BLaER1 (cell line): ENCODE measurements at regions not wholly inside any gene's neighbourhood (a gene's known extent, or its start where the extent isn't known, plus 50 kb on each side); places are given as distances from the start of the nearest gene placed in this dataset.

ENCODE experiments used
- H3K27ac ChIP-seq: shearing (Covaris generic); formaldehyde crosslinking; 2 replicates; pipeline ENCODE4 v1.8.1; 2022
- H3K27me3 ChIP-seq: shearing (Covaris generic); formaldehyde crosslinking; 2 replicates; pipeline ENCODE4 v1.8.1; 2022
- H3K36me3 ChIP-seq: shearing (Covaris generic); formaldehyde crosslinking; 2 replicates; pipeline ENCODE4 v1.8.1; 2022
- H3K4me1 ChIP-seq: shearing (Covaris generic); formaldehyde crosslinking; 2 replicates; pipeline ENCODE4 v1.8.1; 2022
- H3K4me2 ChIP-seq: shearing (Covaris generic); formaldehyde crosslinking; 2 replicates; pipeline ENCODE4 v1.8.1; 2022
- H3K4me3 ChIP-seq: shearing (Covaris generic); formaldehyde crosslinking; 2 replicates; pipeline ENCODE4 v1.8.1; 2022
- H3K9ac ChIP-seq: shearing (Covaris generic); formaldehyde crosslinking; 2 replicates; pipeline ENCODE4 v1.8.1; 2022
- H3K9me3 ChIP-seq: shearing (Covaris generic); formaldehyde crosslinking; 2 replicates; pipeline ENCODE4 v1.8.1; 2022
- H4K20me1 ChIP-seq: shearing (Covaris generic); formaldehyde crosslinking; 2 replicates; pipeline ENCODE4 v1.8.1; 2022
- Cebpa-rat ChIP-seq: shearing (Covaris generic); IDR thresholded peaks from 2 replicates; pipeline ENCODE4 v1.8.1; 2022

DNA sequence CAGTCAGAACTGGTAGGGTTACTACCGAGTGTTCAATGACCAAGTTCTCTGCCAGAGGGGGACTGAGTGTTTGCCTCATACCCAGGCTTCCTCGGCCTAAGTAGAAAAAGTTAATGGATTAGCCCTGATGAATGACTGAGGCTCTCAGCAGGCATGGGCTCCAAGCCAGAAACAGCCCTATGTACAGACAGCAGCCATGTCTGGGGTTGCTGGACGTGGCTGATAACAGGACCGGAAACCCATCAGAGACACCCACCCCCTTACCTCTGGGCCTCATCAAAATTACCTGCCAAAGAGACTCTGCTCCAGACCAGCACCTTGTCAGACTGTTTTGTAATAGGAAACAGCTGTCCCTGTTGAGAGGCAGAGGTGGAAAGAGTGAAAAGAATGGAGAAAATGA, 351.4 kb downstream of the ETS1 start:
- H3K27ac ChIP-seq = no peak overlapping the region
- peaks cover 5% of the 10 kb centered on the region; the same call in 1 of the 2 replicates for H3K9me3 ChIP-seq
- no peaks in the 10 kb centered on the region for H4K20me1 ChIP-seq
- no peak overlapping the region for H3K4me2 ChIP-seq
- H3K4me1 ChIP-seq = no peaks in the 10 kb centered on the region
- TF ChIP-seq Cebpa-rat = no peak
- no peaks in the 10 kb centered on the region for H3K27me3 ChIP-seq
- H3K9ac ChIP-seq = no peak overlapping the region
- no peak overlapping the region for H3K4me3 ChIP-seq
- H3K36me3 ChIP-seq = no peaks in the 10 kb centered on the region

DNA sequence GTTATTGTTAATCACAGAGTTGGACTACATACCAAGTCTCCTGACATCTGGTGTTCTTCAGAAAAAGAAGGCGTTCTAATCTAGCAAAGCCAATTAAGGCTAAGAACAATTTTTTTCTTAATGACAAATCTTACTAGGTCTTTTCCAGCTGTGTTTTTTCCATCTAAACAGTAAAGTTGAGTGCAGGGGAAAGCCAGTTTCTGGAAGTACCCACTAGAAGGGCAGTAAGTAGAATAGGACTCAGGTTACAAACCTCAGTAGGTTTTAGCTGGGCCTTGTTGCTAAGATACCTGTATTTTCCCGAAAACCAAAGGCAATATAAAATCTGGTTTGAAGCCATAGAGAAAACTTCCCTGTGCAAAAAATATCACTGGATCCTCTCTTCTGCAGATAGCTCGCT, 351.9 kb downstream of the ETS1 start:
- Histone ChIP-seq H3K4me1 (no peaks in the 10 kb centered on the region), H3K9ac (no peak overlapping the region), H4K20me1 (no peaks in the 10 kb centered on the region), H3K4me3 (no peak overlapping the region), H3K27me3 (no peaks in the 10 kb centered on the region), H3K4me2 (no peak overlapping the region), H3K9me3 (peaks cover 5% of the 10 kb centered on the region; the same call in 1 of the 2 replicates), H3K36me3 (no peaks in the 10 kb centered on the region), H3K27ac (no peak overlapping the region)
- TF ChIP-seq Cebpa-rat = no peak

DNA sequence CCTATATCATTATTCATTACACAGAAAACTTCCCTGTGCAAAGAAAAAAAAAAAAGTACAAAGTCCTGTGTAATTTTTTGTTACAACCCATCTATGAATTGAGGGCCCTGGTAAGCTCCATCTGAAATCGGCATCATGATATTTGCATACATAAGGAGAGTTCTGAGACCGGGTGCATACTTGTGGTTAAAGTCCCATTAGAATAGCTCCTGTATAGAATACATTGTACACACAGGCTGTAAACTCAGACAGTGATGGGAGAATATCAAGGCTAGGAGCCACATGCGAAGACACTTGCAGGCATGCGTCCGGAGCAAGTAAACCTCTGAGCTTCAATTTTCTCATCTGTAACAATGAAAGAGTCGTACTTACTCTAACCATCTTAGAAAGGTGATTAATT, 353.2 kb downstream of the ETS1 start:
- H3K4me1 ChIP-seq = no peaks in the 10 kb centered on the region
- no peaks in the 10 kb centered on the region for H4K20me1 ChIP-seq
- no peak overlapping the region for H3K27ac ChIP-seq
- no peak overlapping the region for H3K4me2 ChIP-seq
- no peak for TF ChIP-seq Cebpa-rat
- peaks cover 5% of the 10 kb centered on the region; the same call in 1 of the 2 replicates for H3K9me3 ChIP-seq
- no peak overlapping the region for H3K9ac ChIP-seq
- no peak overlapping the region for H3K4me3 ChIP-seq
- H3K27me3 ChIP-seq = no peaks in the 10 kb centered on the region
- no peaks in the 10 kb centered on the region for H3K36me3 ChIP-seq

DNA sequence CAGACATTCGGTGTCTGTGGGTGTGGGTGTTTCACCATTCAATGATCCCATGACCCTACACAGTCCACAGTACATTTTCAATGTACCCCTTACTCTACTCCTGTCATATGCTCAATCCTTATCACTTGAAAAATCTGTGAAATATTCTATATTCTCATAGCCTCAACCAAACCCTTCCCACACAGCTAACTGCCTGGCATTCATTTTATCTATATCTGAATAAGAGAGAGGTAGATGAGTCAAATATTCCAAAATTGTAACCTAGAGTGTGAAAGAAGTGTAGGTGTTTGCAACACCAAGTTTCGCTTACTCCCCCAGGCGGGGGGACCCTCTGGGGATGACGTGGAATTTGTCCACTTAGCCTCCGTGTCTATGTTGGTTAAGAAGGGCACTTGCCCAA, 354.8 kb downstream of the ETS1 start:
- Histone ChIP-seq H3K27me3 (no peaks in the 10 kb centered on the region), H4K20me1 (no peaks in the 10 kb centered on the region), H3K36me3 (no peaks in the 10 kb centered on the region), H3K9me3 (peaks cover 5% of the 10 kb centered on the region; the same call in 1 of the 2 replicates), H3K4me1 (no peaks in the 10 kb centered on the region), H3K4me3 (no peak overlapping the region), H3K27ac (no peak overlapping the region), H3K4me2 (no peak overlapping the region), H3K9ac (no peak overlapping the region)
- no peak for TF ChIP-seq Cebpa-rat

DNA sequence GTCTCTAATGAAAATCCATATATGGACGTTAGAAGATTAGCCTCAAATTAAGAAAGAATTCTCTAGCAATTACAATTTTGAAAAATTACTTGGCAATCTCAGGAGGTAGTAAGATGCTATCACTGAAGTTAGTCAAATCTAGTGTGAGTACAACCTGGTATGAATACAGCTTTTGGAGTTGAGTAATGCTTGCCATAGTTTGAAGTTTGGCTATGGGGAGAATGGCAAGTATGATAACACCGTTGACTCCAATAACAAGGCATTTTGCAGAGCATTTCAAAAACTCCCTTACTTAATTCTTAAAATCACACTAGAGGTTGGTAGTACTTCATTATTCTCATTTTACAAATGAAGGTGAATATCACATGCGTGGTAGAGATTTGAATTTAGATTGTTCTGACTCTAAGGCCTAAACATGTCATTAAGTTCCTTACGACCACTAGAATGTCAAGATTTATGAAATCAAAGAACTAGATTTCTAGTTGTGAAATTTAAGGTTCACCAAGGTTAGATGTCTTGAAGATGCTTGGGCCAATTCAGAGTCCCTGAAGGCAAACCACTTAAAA, 355.4 kb downstream of the ETS1 start:
- Histone ChIP-seq H3K4me1 (no peaks in the 10 kb centered on the region), H3K9me3 (no peaks in the 10 kb centered on the region), H3K27ac (no peak overlapping the region), H3K27me3 (no peaks in the 10 kb centered on the region), H3K4me2 (no peak overlapping the region), H3K36me3 (no peaks in the 10 kb centered on the region), H3K9ac (no peak overlapping the region), H3K4me3 (no peak overlapping the region), H4K20me1 (no peaks in the 10 kb centered on the region)
- TF ChIP-seq Cebpa-rat = no peak

DNA sequence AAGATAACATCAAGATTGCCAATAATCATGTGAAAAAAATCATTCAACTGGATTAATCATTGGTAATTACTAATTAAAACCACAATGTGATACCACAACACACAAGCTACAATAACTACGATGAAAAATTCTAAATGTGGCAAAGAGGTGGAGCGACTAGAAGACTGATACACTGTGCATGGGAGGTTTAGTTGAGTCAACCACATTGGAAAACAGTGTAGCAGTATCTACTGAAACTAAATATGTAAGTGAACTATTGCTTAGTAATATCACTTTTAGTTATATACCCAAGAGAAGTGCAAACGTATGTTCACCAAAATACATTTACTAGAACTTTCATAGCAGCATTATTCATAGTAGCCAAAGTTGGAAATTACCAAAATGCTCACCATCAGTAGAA, 359.9 kb downstream of the ETS1 start:
- no peak overlapping the region for H3K4me3 ChIP-seq
- H4K20me1 ChIP-seq = no peaks in the 10 kb centered on the region
- no peak overlapping the region for H3K4me2 ChIP-seq
- H3K27me3 ChIP-seq = no peaks in the 10 kb centered on the region
- H3K36me3 ChIP-seq = no peaks in the 10 kb centered on the region
- TF ChIP-seq Cebpa-rat = no peak
- no peaks in the 10 kb centered on the region for H3K4me1 ChIP-seq
- H3K27ac ChIP-seq = no peak overlapping the region
- H3K9ac ChIP-seq = no peak overlapping the region
- H3K9me3 ChIP-seq = no peaks in the 10 kb centered on the region

DNA sequence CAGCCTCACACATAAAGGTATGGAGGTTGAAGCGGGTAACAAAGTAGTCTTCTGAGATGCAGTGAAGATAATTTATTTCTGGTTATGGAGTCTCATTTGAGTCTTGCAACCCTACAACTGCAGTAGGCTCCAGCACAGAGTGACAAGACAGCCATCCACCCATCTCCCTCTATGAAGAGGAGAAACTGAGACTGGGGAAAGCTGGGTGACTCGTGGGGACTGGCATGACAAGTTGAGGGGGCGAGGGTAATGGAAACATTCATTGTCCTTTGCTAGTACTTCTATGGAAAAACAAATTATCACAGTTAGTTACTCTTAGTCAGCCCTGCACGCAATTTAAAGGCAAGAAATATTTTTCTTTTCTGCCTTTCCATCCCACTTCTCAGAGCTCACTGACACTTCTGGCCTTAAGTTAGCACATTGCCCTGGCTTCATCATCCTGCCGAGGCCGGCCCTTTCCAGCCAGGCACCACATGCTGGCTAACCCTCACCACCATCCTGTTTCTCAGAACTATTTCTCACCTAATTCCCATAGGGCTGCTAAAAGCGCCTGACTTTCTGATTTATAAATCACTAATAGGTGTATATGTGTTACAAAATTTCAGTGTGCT, 361.1 kb downstream of the ETS1 start:
- no peak for TF ChIP-seq Cebpa-rat
- Histone ChIP-seq H3K36me3 (no peaks in the 10 kb centered on the region), H3K4me2 (no peak overlapping the region), H3K4me3 (no peak overlapping the region), H3K9ac (no peak overlapping the region), H4K20me1 (no peaks in the 10 kb centered on the region), H3K4me1 (no peaks in the 10 kb centered on the region), H3K9me3 (no peaks in the 10 kb centered on the region), H3K27ac (no peak overlapping the region), H3K27me3 (no peaks in the 10 kb centered on the region)

DNA sequence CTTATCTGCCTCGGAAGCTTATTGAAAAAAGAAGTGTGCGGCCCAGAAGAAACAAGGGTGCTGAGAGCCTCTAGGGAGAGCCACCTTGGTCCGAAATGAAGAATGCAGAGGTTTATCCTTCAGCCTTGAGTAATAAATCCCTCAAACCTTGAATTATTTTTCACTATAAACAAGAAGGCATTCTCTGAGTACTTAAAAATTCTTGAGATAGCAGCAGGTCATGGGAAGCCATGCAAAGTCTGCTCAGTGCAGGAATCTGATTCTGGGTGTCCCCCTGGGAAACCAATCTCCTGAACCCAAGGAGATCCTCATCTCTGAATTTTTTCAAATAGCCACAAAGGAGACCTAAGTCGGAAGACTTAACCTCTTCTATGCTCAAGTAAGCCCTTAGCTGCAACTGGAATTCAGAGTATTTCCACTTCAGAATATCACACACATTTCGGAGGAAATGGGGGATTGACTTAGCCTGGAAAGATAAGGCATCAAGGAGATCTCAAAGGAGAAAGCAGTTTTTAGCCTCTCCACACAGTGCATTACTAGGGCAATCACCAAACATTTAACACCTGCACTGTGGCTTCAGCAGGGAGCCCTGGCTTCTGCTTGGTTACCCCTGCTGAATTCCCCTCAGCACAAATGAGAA, 365.0 kb downstream of the ETS1 start:
- Histone ChIP-seq H3K27ac (no peak overlapping the region), H3K4me3 (no peak overlapping the region), H3K36me3 (no peaks in the 10 kb centered on the region), H3K4me2 (no peak overlapping the region), H3K27me3 (no peaks in the 10 kb centered on the region), H3K9ac (no peak overlapping the region), H3K9me3 (no peaks in the 10 kb centered on the region), H4K20me1 (no peaks in the 10 kb centered on the region), H3K4me1 (no peaks in the 10 kb centered on the region)
- no peak for TF ChIP-seq Cebpa-rat

DNA sequence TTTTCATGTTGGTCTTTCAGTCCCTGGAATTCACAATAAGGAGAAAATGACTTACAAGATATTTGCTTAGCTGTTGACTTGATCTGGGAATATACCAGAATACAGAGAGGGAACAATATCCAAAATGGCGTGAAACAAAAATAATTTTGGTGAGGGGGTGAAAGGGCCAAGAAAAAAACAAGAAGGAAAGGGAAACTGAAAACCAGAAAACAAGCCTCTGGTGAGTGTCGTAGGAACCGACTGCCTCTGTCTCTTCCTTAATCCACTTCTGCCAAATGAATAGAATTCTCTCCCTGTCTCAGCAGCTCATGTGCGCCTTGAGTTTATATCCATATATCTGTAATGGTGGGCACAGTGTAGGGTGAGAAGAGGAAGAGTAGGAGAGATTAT, 367.6 kb downstream of the ETS1 start:
- TF ChIP-seq Cebpa-rat = no peak
- Histone ChIP-seq H3K9me3 (peaks cover 10% of the 10 kb centered on the region), H3K27ac (no peak overlapping the region), H3K4me3 (no peak overlapping the region), H3K36me3 (no peaks in the 10 kb centered on the region), H3K27me3 (no peaks in the 10 kb centered on the region), H3K4me2 (no peak overlapping the region), H3K4me1 (no peaks in the 10 kb centered on the region), H4K20me1 (no peaks in the 10 kb centered on the region), H3K9ac (no peak overlapping the region)

DNA sequence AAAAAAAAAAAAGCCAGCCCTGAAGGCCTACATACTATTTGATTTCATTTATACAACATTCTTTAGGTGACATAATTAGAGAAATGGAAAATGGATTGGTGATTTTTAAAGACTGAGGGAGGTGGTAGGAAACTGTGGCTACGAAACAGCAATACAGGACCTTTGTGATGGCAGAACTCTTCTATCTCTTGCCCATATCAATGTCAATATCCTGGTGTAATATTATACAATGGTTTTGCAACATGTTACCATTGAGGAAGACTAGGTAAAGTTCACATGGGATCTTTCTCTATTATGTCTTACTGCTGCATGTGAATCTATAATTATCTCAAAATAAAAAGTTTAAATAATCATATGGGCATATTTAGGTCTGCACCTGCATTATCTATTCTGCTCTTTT, 371.2 kb downstream of the ETS1 start:
- H3K4me1 ChIP-seq = no peaks in the 10 kb centered on the region
- H3K36me3 ChIP-seq = no peaks in the 10 kb centered on the region
- no peak overlapping the region for H3K9ac ChIP-seq
- no peak overlapping the region for H3K4me2 ChIP-seq
- H3K27me3 ChIP-seq = no peaks in the 10 kb centered on the region
- no peaks in the 10 kb centered on the region for H4K20me1 ChIP-seq
- no peak overlapping the region for H3K27ac ChIP-seq
- peaks cover 17% of the 10 kb centered on the region for H3K9me3 ChIP-seq
- H3K4me3 ChIP-seq = no peak overlapping the region
- no peak for TF ChIP-seq Cebpa-rat
